Lower leg skin (tissue), 3 donors: ENCODE measurements at regions not wholly inside any gene's neighbourhood (a gene's known extent, or its start where the extent isn't known, plus 50 kb on each side); places are given as distances from the start of the nearest gene placed in this dataset.

Experiments used
- CTCF ChIP-seq, 3 donors: fragments of 450-650 bp; IDR thresholded peaks; one replicate each; pipeline ENCODE4 v1.5.1; 2016; ENCODE audit warnings: antibody characterized with exemption in 3 of 3, mild to moderate bottlenecking in 3 of 3, moderate library complexity in 2 of 3
- POLR2A ChIP-seq, 2 donors: fragments of 450-650 bp; IDR thresholded peaks; one replicate each; pipeline ENCODE4 v1.6.1; 2016 to 2017; ENCODE audit warnings: antibody characterized with exemption in 2 of 2, mild to moderate bottlenecking in 1 of 2, moderate library complexity in 1 of 2

- TF ChIP-seq CTCF (IDR thresholded peaks at IDR 0.05) (no peak), POLR2A (IDR thresholded peaks at IDR 0.05) (no peak)
Measured at GRCh38 chr12:92630968-92631367, 71.8 kb upstream of the PLEKHG7 start.
